PC-9 (cell line): ENCODE measurements at regions not wholly inside any gene's neighbourhood (a gene's known extent, or its start where the extent isn't known, plus 50 kb on each side); places are given as distances from the start of the nearest gene placed in this dataset.

Source experiments
- EZH2 ChIP-seq: fragments of 200-600 bp; sonication (generic); IDR thresholded peaks from 2 replicates; pipeline ENCODE4 v1.8.0; 2017; ENCODE audit warnings: antibody characterized with exemption, low read depth
- TF ChIP-seq, protein P1 (sequence below): fragments of 200-600 bp; sonication (generic); conservative IDR thresholded peaks from 2 replicates; pipeline ENCODE4 v1.6.1; 2017; ENCODE audit warnings: mixed run types, antibody characterized with exemption, mild to moderate bottlenecking, moderate library complexity

DNA sequence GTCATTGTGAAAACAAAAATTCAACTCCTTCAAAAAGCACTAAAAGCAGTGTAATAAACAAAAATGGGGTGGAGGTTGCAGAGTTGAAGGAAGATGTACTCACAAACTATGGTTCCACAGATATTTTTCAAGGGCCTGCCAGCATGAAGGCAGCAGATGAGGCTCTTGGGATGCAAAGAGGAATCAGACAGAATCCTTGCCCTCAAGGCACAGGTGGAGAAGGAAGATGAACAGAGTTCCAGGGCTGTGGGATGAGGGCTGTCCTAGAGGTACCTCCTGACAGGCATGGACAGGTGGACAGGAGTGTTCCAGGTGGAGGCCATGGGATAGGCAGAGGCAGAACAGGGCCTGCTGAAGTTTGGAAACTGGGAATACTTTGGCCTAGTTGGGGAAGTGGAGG, 140.5 kb upstream of the ANKH start:
- TF ChIP-seq, protein P1, sequence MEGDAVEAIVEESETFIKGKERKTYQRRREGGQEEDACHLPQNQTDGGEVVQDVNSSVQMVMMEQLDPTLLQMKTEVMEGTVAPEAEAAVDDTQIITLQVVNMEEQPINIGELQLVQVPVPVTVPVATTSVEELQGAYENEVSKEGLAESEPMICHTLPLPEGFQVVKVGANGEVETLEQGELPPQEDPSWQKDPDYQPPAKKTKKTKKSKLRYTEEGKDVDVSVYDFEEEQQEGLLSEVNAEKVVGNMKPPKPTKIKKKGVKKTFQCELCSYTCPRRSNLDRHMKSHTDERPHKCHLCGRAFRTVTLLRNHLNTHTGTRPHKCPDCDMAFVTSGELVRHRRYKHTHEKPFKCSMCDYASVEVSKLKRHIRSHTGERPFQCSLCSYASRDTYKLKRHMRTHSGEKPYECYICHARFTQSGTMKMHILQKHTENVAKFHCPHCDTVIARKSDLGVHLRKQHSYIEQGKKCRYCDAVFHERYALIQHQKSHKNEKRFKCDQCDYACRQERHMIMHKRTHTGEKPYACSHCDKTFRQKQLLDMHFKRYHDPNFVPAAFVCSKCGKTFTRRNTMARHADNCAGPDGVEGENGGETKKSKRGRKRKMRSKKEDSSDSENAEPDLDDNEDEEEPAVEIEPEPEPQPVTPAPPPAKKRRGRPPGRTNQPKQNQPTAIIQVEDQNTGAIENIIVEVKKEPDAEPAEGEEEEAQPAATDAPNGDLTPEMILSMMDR: no peak
- no peak for TF ChIP-seq EZH2
